Tibial nerve (tissue), 3 donors: ENCODE measurements at regions not wholly inside any gene's neighbourhood (a gene's known extent, or its start where the extent isn't known, plus 50 kb on each side); places are given as distances from the start of the nearest gene placed in this dataset.

Source experiments
- POLR2A ChIP-seq, 2 donors: fragments of 450-650 bp; IDR thresholded peaks; one replicate each; pipeline ENCODE4 v1.6.1; 2017; ENCODE audit warnings: antibody characterized with exemption in 2 of 2, mild to moderate bottlenecking in 2 of 2, moderate library complexity in 2 of 2
- TF ChIP-seq, protein P1 (sequence below), 5 experiments: fragments of 200-600 bp in 3 of 5; fragments of 450-650 bp in 2 of 5; sonication (generic) in 3 of 5; IDR thresholded peaks; one replicate each; pipeline ENCODE4 v1.5.1; 2016 to 2019; ENCODE audit warnings: antibody characterized with exemption in 5 of 5, mild to moderate bottlenecking in 3 of 5, moderate library complexity in 2 of 5

DNA sequence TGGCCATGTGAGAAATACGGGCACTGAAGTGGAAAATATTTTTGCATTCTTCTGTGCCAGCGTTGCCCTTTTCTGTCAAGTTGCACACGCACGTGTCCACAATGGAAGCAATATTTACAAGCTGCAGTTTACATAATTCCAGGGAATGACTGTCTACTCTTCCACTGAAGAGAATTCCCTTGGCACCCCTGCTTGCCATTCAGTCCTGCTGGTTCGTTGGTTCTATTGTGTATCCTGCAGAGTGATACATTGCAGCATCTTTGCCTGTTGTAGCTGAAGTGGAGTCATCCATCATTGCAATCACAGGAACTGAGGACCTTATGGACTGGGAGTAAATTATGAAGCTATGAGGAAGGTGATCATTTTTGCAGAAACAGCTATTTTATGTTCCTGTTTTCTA is 759.4 kb downstream of the ROBO2 start:
- no peak for TF ChIP-seq POLR2A (IDR thresholded peaks at IDR 0.05)
- TF ChIP-seq, protein P1, sequence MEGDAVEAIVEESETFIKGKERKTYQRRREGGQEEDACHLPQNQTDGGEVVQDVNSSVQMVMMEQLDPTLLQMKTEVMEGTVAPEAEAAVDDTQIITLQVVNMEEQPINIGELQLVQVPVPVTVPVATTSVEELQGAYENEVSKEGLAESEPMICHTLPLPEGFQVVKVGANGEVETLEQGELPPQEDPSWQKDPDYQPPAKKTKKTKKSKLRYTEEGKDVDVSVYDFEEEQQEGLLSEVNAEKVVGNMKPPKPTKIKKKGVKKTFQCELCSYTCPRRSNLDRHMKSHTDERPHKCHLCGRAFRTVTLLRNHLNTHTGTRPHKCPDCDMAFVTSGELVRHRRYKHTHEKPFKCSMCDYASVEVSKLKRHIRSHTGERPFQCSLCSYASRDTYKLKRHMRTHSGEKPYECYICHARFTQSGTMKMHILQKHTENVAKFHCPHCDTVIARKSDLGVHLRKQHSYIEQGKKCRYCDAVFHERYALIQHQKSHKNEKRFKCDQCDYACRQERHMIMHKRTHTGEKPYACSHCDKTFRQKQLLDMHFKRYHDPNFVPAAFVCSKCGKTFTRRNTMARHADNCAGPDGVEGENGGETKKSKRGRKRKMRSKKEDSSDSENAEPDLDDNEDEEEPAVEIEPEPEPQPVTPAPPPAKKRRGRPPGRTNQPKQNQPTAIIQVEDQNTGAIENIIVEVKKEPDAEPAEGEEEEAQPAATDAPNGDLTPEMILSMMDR (IDR thresholded peaks at IDR 0.05), result no peak
